SK-N-SH (cell line): ENCODE measurements at regions not wholly inside any gene's neighbourhood (a gene's known extent, or its start where the extent isn't known, plus 50 kb on each side); places are given as distances from the start of the nearest gene placed in this dataset.

ENCODE experiments used
- CTCF ChIA-PET: fragments of 300-600, 350-600 bp; formaldehyde crosslinking; extraction: SDS; loops from one replicate; lab custom pipeline; 2021; lab: Yijun Ruan, JAX
- POLR2A ChIA-PET: fragments of 350-600 bp; sonication (Branson Sonifier 250); formaldehyde crosslinking; extraction: SDS; loops from one replicate; lab custom pipeline; 2020; ENCODE audit warnings: antibody characterized with exemption, inconsistent platforms; lab: Yijun Ruan, JAX
- DNase-seq: peaks from one replicate; pipeline ENCODE4 v3.0.0; 2012
- H2AFZ ChIP-seq: fragments of 200-600 bp; sonication (generic); 2 replicates; pipeline ENCODE4 v1.8.1; 2016; ENCODE audit warnings: antibody characterized with exemption, mild to moderate bottlenecking, low read depth
- H3F3A ChIP-seq: fragments of 200-600 bp; sonication (generic); replicated peaks from 2 replicates; pipeline ENCODE3; 2016; ENCODE audit warnings: antibody characterized with exemption, mild to moderate bottlenecking; ENCODE audit not compliant: insufficient read depth
- H3K27ac ChIP-seq, 2 experiments: fragments of 200-500 bp in 1 of 2; fragments of 200-600 bp in 1 of 2; sonication (Bioruptor generic) in 1 of 2; sonication (generic), shearing (Covaris generic) in 1 of 2; 2 replicates each; pipeline versions ENCODE4 v1.5.1 to v1.6.1; 2014 to 2016; ENCODE audit warnings: low read depth in 2 of 2, inconsistent platforms in 1 of 2, low read length in 1 of 2, mild to moderate bottlenecking in 1 of 2, mixed read lengths in 1 of 2
- H3K27me3 ChIP-seq: fragments of 200-600 bp; sonication (generic), shearing (Covaris generic); 2 replicates; pipeline ENCODE4 v1.6.1; 2016; ENCODE audit warnings: mixed run types; ENCODE audit not compliant: insufficient read depth
- H3K36me3 ChIP-seq, 2 experiments: fragments of 200-500 bp in 1 of 2; fragments of 200-600 bp in 1 of 2; sonication (Bioruptor generic) in 1 of 2; sonication (generic) in 1 of 2; replicated peaks in 1 of 2; 2 replicates each; pipeline versions ENCODE3 to v1.5.1; 2014 to 2016; ENCODE audit warnings: low read length in 1 of 2, mild to moderate bottlenecking in 1 of 2; ENCODE audit not compliant: insufficient read depth in 2 of 2, control insufficient read depth in 1 of 2
- H3K4me1 ChIP-seq, 2 experiments: fragments of 200-500 bp in 1 of 2; fragments of 200-600 bp in 1 of 2; sonication (Bioruptor generic) in 1 of 2; sonication (generic), shearing (Covaris generic) in 1 of 2; 2 replicates each; pipeline versions ENCODE4 v1.5.1 to v1.6.1; 2014 to 2016; ENCODE audit warnings: low read depth in 1 of 2, low read length in 1 of 2, mixed run types in 1 of 2; ENCODE audit not compliant: insufficient read depth in 2 of 2, control insufficient read depth in 1 of 2
- H3K4me2 ChIP-seq: fragments of 200-600 bp; sonication (generic), shearing (Covaris generic); 2 replicates; pipeline ENCODE4 v1.6.1; 2017; ENCODE audit warnings: mixed run types
- H3K4me3 ChIP-seq, 2 experiments: fragments of 200-500 bp in 1 of 2; fragments of 200-600 bp in 1 of 2; sonication (Bioruptor generic) in 1 of 2; sonication (generic), shearing (Covaris generic) in 1 of 2; 2 replicates each; pipeline versions ENCODE4 v1.5.1 to v1.8.1; 2014 to 2016; ENCODE audit warnings: low read depth in 2 of 2, inconsistent platforms in 1 of 2, low read length in 1 of 2, mild to moderate bottlenecking in 1 of 2, mixed read lengths in 1 of 2, moderate library complexity in 1 of 2
- H3K79me2 ChIP-seq: fragments of 200-600 bp; sonication (generic); 2 replicates; pipeline ENCODE4 v1.8.1; 2017; ENCODE audit warnings: mild to moderate bottlenecking; ENCODE audit not compliant: insufficient read depth
- H3K9ac ChIP-seq: fragments of 200-600 bp; sonication (generic); 2 replicates; pipeline ENCODE4 v1.6.1; 2017; ENCODE audit warnings: mixed run types
- H3K9me2 ChIP-seq: fragments of 200-600 bp; sonication (generic); 2 replicates; pipeline ENCODE4 v1.6.1; 2017; ENCODE audit warnings: mixed run types
- H3K9me3 ChIP-seq: fragments of 200-600 bp; sonication (generic); 2 replicates; pipeline ENCODE4 v1.6.1; 2017; ENCODE audit warnings: mixed run types, mild to moderate bottlenecking, moderate library complexity
- H4K20me1 ChIP-seq: fragments of 200-600 bp; sonication (generic); 2 replicates; pipeline ENCODE4 v1.6.1; 2017; ENCODE audit warnings: mild to moderate bottlenecking, mixed run types; ENCODE audit not compliant: insufficient read depth
- CTCF ChIP-seq: fragments of 200-600 bp; sonication (generic); IDR thresholded peaks from 2 replicates; pipeline ENCODE4 v1.6.1; 2017; ENCODE audit warnings: antibody characterized with exemption, mild to moderate bottlenecking, moderate library complexity
- EP300 ChIP-seq, 2 experiments: IDR thresholded peaks; 2 replicates each; pipeline versions ENCODE4 v1.4.0 to v1.6.1; 2012; ENCODE audit warnings: borderline replicate concordance in 1 of 2, low read depth in 1 of 2, low read length in 1 of 2
- MAX ChIP-seq: IDR thresholded peaks from 2 replicates; pipeline ENCODE4 v1.4.0; 2012; ENCODE audit warnings: low read depth
- RXRA ChIP-seq: IDR thresholded peaks from 2 replicates; pipeline ENCODE4 v1.4.0; 2012; ENCODE audit warnings: low read depth, mild to moderate bottlenecking, borderline replicate concordance
- TAF1 ChIP-seq: IDR thresholded peaks from 2 replicates; pipeline ENCODE4 v1.6.1; 2012; ENCODE audit warnings: low read depth, mild to moderate bottlenecking, low read length, moderate library complexity, borderline replicate concordance
- WGBS: methylation state at CpG from one replicate; pipeline ENCODE4 v1.1.6; 2017; ENCODE audit warnings: low lambda C conversion rate; 5-methylcytosine and 5-hydroxymethylcytosine counted together
- TF ChIP-seq, protein P1 (sequence below): IDR thresholded peaks from 2 replicates; pipeline ENCODE4; 2012

GRCh38 chr14:87008965-87009364 lies 984.0 kb downstream of the GALC start (continued):
- TF ChIP-seq, protein P1, sequence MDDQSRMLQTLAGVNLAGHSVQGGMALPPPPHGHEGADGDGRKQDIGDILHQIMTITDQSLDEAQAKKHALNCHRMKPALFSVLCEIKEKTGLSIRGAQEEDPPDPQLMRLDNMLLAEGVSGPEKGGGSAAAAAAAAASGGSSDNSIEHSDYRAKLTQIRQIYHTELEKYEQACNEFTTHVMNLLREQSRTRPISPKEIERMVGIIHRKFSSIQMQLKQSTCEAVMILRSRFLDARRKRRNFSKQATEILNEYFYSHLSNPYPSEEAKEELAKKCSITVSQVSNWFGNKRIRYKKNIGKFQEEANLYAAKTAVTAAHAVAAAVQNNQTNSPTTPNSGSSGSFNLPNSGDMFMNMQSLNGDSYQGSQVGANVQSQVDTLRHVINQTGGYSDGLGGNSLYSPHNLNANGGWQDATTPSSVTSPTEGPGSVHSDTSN = no peak
- no peak for TF ChIP-seq RXRA
- TF ChIP-seq TAF1 = no peak
- no peak for TF ChIP-seq MAX

DNA sequence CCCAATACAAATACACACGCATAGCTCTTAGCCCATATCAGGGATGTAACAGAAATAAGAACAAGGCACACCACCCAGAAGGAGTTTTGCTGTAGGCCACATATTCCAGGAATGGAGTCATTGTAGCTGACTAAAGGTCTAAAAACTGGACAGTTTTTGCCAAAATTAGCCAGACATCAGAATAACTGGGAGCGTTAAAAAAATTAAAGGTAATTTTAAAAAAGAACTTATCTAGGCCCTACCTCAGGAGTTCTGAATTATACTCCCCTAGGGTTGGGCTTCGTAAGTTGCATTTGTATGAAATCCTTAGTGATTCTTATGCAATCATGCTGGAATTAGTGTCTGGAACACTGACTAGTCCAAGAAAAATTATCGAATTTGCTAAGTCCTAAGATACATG lies 987.7 kb downstream of the GALC start:
- Histone ChIP-seq H3K36me3 (no peaks in the 10 kb centered on the region), H2AFZ (no peak overlapping the region), H3F3A (no peaks in the 10 kb centered on the region), H3K27ac (no peak overlapping the region), H3K27me3 (no peaks in the 10 kb centered on the region), H3K9ac (no peak overlapping the region), H3K4me3 (no peak overlapping the region), H3K4me2 (no peak overlapping the region), H3K4me1 (no peaks in the 10 kb centered on the region), H3K9me2 (no peaks in the 10 kb centered on the region), H3K9me3 (no peaks in the 10 kb centered on the region), H4K20me1 (no peaks in the 10 kb centered on the region), H3K79me2 (no peaks in the 10 kb centered on the region)
- CTCF ChIA-PET = no interaction called here
- TF ChIP-seq MAX = no peak
- WGBS = 8% methylated on average over 4 of the region's 4 CpGs
- DNase-seq = no peak
- POLR2A ChIA-PET = no interaction called here

GRCh38 chr14:87002776-87003175 lies 990.2 kb downstream of the GALC start:
- no peaks in the 10 kb centered on the region for H3F3A ChIP-seq
- DNase-seq = no peak
- TF ChIP-seq EP300 (IDR thresholded peaks at IDR 0.05; ENCODE audit: borderline replicate concordance in 1 of 2, low read depth in 1 of 2, low read length in 1 of 2) = no peak
- peak; percentile 13 for TF ChIP-seq CTCF
- H4K20me1 ChIP-seq = no peaks in the 10 kb centered on the region
- H3K9me2 ChIP-seq = no peaks in the 10 kb centered on the region
- no peaks in the 10 kb centered on the region for H3K9me3 ChIP-seq
- no peaks in the 10 kb centered on the region for H3K27me3 ChIP-seq
- no peak overlapping the region for H3K27ac ChIP-seq
- 4% methylated on average over 2 of the region's 2 CpGs for WGBS
- H3K9ac ChIP-seq = no peak overlapping the region
- H3K36me3 ChIP-seq = no peaks in the 10 kb centered on the region
- ChIA-PET POLR2A (no interaction called here), CTCF (no interaction called here)
- H3K4me2 ChIP-seq = no peak overlapping the region
- no peak overlapping the region for H3K4me3 ChIP-seq
- H3K79me2 ChIP-seq = no peaks in the 10 kb centered on the region
- no peak overlapping the region for H2AFZ ChIP-seq
- H3K4me1 ChIP-seq = no peaks in the 10 kb centered on the region
